PC-3 (cell line): ENCODE measurements at regions not wholly inside any gene's neighbourhood (a gene's known extent, or its start where the extent isn't known, plus 50 kb on each side); places are given as distances from the start of the nearest gene placed in this dataset.

Source experiments
- ATAC-seq: fragments of 200-7000 bp; cut with Tn5 transposase; 2 replicates; pipeline ENCODE4 v1.9.1; 2020; ENCODE audit warnings: mild to moderate bottlenecking, moderate library complexity
- BruUV-seq: library from RNA; stranded (reverse); fragments of 400-500 nt; replicated peaks from 2 replicates; lab custom pipeline; 2021; lab: Mats Ljungman, UMichigan
- CTCF ChIA-PET: fragments of 300-600 bp; sonication (Branson Sonifier 250); formaldehyde crosslinking; loops from one replicate; lab custom pipeline; 2022; ENCODE audit warnings: antibody characterized with exemption; lab: Charles Lee
- POLR2A ChIA-PET: fragments of 300-600 bp; sonication (Branson Sonifier 250); formaldehyde crosslinking; loops from one replicate; lab custom pipeline; 2022; ENCODE audit warnings: antibody characterized with exemption; ENCODE audit not compliant: unreplicated experiment; lab: Charles Lee
- DNase-seq: peaks from one replicate; pipeline ENCODE4 v3.0.0-alpha.2; 2015
- H2AFZ ChIP-seq: fragments of 300-600 bp; sonication (generic); 2 replicates; pipeline ENCODE4 v1.6.0; 2016; ENCODE audit warnings: antibody characterized with exemption, low read length
- H3F3A ChIP-seq: fragments of 300-600 bp; sonication (generic); one replicate; pipeline ENCODE4 v1.6.0; 2017; ENCODE audit warnings: antibody characterized with exemption, low read length, control low read depth, mild to moderate bottlenecking; ENCODE audit not compliant: unreplicated experiment
- H3K27ac ChIP-seq: fragments of 300-600 bp; sonication (generic); 2 replicates; pipeline ENCODE4 v1.5.1; 2016; ENCODE audit warnings: mild to moderate bottlenecking, low read length
- H3K27me3 ChIP-seq: fragments of 300-600 bp; sonication (generic); 2 replicates; pipeline ENCODE4 v1.6.1; 2016; ENCODE audit warnings: low read length, mixed read lengths
- H3K36me3 ChIP-seq: fragments of 300-600 bp; sonication (generic); 2 replicates; pipeline ENCODE4 v1.6.1; 2016; ENCODE audit warnings: low read depth, mixed run types, low read length, mixed read lengths
- H3K4me1 ChIP-seq: fragments of 300-600 bp; sonication (generic); 2 replicates; pipeline ENCODE4 v1.5.1; 2016; ENCODE audit warnings: low read length; ENCODE audit not compliant: insufficient read depth
- H3K4me2 ChIP-seq: fragments of 300-600 bp; sonication (generic); 2 replicates; pipeline ENCODE4 v1.6.0; 2016; ENCODE audit warnings: low read length
- H3K4me3 ChIP-seq: fragments of 300-600 bp; sonication (generic); 2 replicates; pipeline ENCODE4 v1.5.1; 2016; ENCODE audit warnings: mild to moderate bottlenecking, low read length, mixed read lengths
- H3K79me2 ChIP-seq: fragments of 300-600 bp; sonication (generic); 2 replicates; pipeline ENCODE4 v1.6.1; 2017; ENCODE audit warnings: low read length, mixed read lengths
- H3K9ac ChIP-seq: fragments of 300-600 bp; sonication (generic); 2 replicates; pipeline ENCODE4 v1.6.0; 2016; ENCODE audit warnings: mild to moderate bottlenecking, low read length
- H3K9me2 ChIP-seq: fragments of 300-600 bp; sonication (generic); replicated peaks from 2 replicates; pipeline ENCODE4 v1.6.1; 2016; ENCODE audit warnings: mixed run types, low read length, mixed read lengths
- H3K9me3 ChIP-seq: fragments of 300-600 bp; sonication (generic); 2 replicates; pipeline ENCODE4 v1.6.1; 2016; ENCODE audit warnings: low read length, mixed read lengths
- H4K20me1 ChIP-seq: fragments of 300-600 bp; sonication (generic); 2 replicates; pipeline ENCODE4 v1.6.1; 2016; ENCODE audit warnings: low read length, mixed read lengths
- CTCF ChIP-seq: fragments of 300-600 bp; sonication (generic); conservative IDR thresholded peaks from 2 replicates; pipeline ENCODE4 v1.5.1; 2017; ENCODE audit warnings: antibody characterized with exemption, low read depth, mild to moderate bottlenecking, low read length
- EZH2 ChIP-seq: fragments of 300-600 bp; sonication (generic); IDR thresholded peaks from one replicate; pipeline ENCODE4 v1.6.1; 2017; ENCODE audit warnings: antibody characterized with exemption, mild to moderate bottlenecking, low read length; ENCODE audit not compliant: unreplicated experiment
- EZH2phosphoT487 ChIP-seq: fragments of 300-600 bp; sonication (generic); IDR thresholded peaks from 2 replicates; pipeline ENCODE4 v1.6.1; 2018; ENCODE audit warnings: mild to moderate bottlenecking, antibody characterized with exemption, low read length, borderline replicate concordance
- intact Hi-C: fragments of 100-400 bp; cut with micrococcal nuclease; formaldehyde crosslinking; loops from 2 replicates; pipeline ENCODE4 v1.9.0; 2023

- Histone ChIP-seq H3K27me3 (peaks cover 40% of the 10 kb centered on the region), H3K36me3 (no peaks in the 10 kb centered on the region), H4K20me1 (no peaks in the 10 kb centered on the region), H3K4me3 (no peak overlapping the region), H3K79me2 (no peaks in the 10 kb centered on the region), H3K9ac (no peak overlapping the region), H3K9me2 (no peaks in the 10 kb centered on the region), H3K4me1 (no peaks in the 10 kb centered on the region), H3K27ac (no peak overlapping the region), H2AFZ (no peak overlapping the region), H3K9me3 (no peaks in the 10 kb centered on the region), H3F3A (no peaks in the 10 kb centered on the region), H3K4me2 (no peak overlapping the region)
- ChIA-PET POLR2A (no interaction called here), CTCF (no interaction called here)
- no peak for DNase-seq
- intact Hi-C loops: no loop called here
- TF ChIP-seq EZH2 (no peak), EZH2phosphoT487 (no peak), CTCF (no peak)
- no TSS peak for BruUV-seq
- ATAC-seq: no peak
These were observed 159.3 kb downstream of the MTRR start for GRCh38 chr5:8028243-8028642.

DNA sequence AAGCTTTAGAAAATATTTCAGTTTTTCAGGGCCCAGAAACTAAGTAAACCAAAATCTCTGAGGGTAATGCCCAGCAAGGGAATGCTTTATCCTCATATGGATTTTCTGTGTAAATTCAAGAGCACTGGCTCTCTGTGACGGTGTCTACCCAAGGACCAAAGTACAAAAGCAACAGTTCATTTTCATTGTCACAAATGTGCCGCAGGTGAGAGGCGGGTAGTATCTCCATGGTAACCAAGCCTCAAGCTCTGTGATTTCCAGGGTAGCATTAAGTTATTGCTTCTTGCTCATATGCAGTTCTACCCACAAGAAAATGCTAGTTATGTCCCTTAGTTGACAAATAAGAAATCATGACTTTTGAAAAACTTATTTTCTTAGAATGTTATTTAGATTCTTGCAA lies 164.3 kb downstream of the MTRR start:
- Histone ChIP-seq H3K9me3 (no peaks in the 10 kb centered on the region), H3K36me3 (no peaks in the 10 kb centered on the region), H3K9ac (no peak overlapping the region), H3K27me3 (peaks cover 59% of the 10 kb centered on the region), H3K79me2 (no peaks in the 10 kb centered on the region), H3K9me2 (no peaks in the 10 kb centered on the region), H3F3A (no peaks in the 10 kb centered on the region), H2AFZ (no peak overlapping the region), H4K20me1 (no peaks in the 10 kb centered on the region), H3K4me2 (no peak overlapping the region), H3K4me1 (no peaks in the 10 kb centered on the region), H3K27ac (no peak overlapping the region), H3K4me3 (no peak overlapping the region)
- no TSS peak for BruUV-seq
- TF ChIP-seq CTCF (no peak), EZH2phosphoT487 (no peak), EZH2 (no peak)
- POLR2A ChIA-PET: no interaction called here
- intact Hi-C loops: no loop called here
- ATAC-seq (no peak), DNase-seq (no peak)
- CTCF ChIA-PET: no interaction called here

DNA sequence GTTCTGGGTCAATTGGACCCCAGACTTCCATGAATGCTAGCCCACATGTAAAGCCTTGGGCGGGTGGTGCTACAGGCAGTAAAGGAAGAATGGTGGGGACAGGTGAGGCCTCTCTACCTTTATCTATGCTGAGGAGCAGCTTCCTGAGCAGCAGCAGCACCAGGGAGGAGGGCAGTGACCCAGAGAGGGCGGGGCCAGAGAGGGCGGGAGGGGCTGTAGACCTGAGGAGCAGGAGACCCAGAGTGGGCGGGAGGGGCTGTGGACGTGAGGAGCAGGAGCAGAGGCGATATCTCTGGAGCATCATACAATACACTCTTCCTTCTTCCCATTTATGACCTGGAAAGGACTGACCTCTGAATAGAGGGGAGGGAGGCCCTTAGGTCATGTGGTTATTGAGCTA lies 165.9 kb downstream of the MTRR start:
- ATAC-seq (no peak), DNase-seq (no peak)
- H2AFZ ChIP-seq: no peak overlapping the region
- no peaks in the 10 kb centered on the region for H3K4me1 ChIP-seq
- H3K9ac ChIP-seq: no peak overlapping the region
- intact Hi-C loops: no loop called here
- H3K4me2 ChIP-seq: no peak overlapping the region
- TF ChIP-seq CTCF (no peak), EZH2phosphoT487 (no peak), EZH2 (no peak)
- H3K9me2 ChIP-seq: no peaks in the 10 kb centered on the region
- POLR2A ChIA-PET: no interaction called here
- no TSS peak for BruUV-seq
- no peaks in the 10 kb centered on the region for H3K9me3 ChIP-seq
- no peak overlapping the region for H3K4me3 ChIP-seq
- H4K20me1 ChIP-seq: no peaks in the 10 kb centered on the region
- no peaks in the 10 kb centered on the region for H3F3A ChIP-seq
- H3K36me3 ChIP-seq: no peaks in the 10 kb centered on the region
- H3K27me3 ChIP-seq: peaks cover 53% of the 10 kb centered on the region
- CTCF ChIA-PET: no interaction called here
- H3K27ac ChIP-seq: no peak overlapping the region
- H3K79me2 ChIP-seq: no peaks in the 10 kb centered on the region
